GM18502 (cell line): ENCODE measurements at regions not wholly inside any gene's neighbourhood (a gene's known extent, or its start where the extent isn't known, plus 50 kb on each side); places are given as distances from the start of the nearest gene placed in this dataset.

Experiments used
- ATAC-seq: cut with Tn5 transposase; IDR thresholded peaks from one replicate; pipeline ENCODE4 v1.9.1; 2021; ENCODE audit warnings: mild to moderate bottlenecking; ENCODE audit not compliant: unreplicated experiment, poor library complexity

GRCh38 chr1:199176713-199177112 lies 537.9 kb downstream of the PTPRC start:
- no peak for ATAC-seq

GRCh38 chr1:199177241-199177640 lies 538.4 kb downstream of the PTPRC start:
- ATAC-seq: no peak

GRCh38 chr1:199178646-199179045 lies 539.8 kb downstream of the PTPRC start:
- no peak for ATAC-seq

- ATAC-seq: peak; percentile 66
Observed at GRCh38 chr1:199182186-199182843, 543.5 kb downstream of the PTPRC start.

- ATAC-seq: no peak
Observed at GRCh38 chr1:199184180-199184579, 545.3 kb downstream of the PTPRC start.

- ATAC-seq: no peak
Observed at GRCh38 chr1:199194862-199195261, 556.0 kb downstream of the PTPRC start.

- no peak for ATAC-seq
Observed at GRCh38 chr1:199197695-199198094, 558.9 kb downstream of the PTPRC start.

GRCh38 chr1:199202331-199202730 lies 563.5 kb downstream of the PTPRC start:
- no peak for ATAC-seq

GRCh38 chr1:199204231-199204630 lies 565.4 kb downstream of the PTPRC start:
- ATAC-seq: no peak

GRCh38 chr1:199205740-199206441 lies 567.1 kb downstream of the PTPRC start:
- no peak for ATAC-seq

- ATAC-seq: no peak
Observed at GRCh38 chr1:199208847-199209246, 570.0 kb downstream of the PTPRC start.

GRCh38 chr1:199218065-199218464 lies 579.2 kb downstream of the PTPRC start:
- no peak for ATAC-seq

- ATAC-seq: no peak
Observed at GRCh38 chr1:199218533-199218932, 579.7 kb downstream of the PTPRC start.

GRCh38 chr1:199220031-199220430 lies 581.2 kb downstream of the PTPRC start:
- no peak for ATAC-seq

- ATAC-seq: no peak
Observed at GRCh38 chr1:199221371-199222150, 582.7 kb downstream of the PTPRC start.

- no peak for ATAC-seq
Observed at GRCh38 chr1:199223936-199224335, 585.1 kb downstream of the PTPRC start.

GRCh38 chr1:199226163-199226562 lies 587.3 kb downstream of the PTPRC start:
- ATAC-seq: peak; percentile 79

GRCh38 chr1:199242147-199242546 lies 603.3 kb downstream of the PTPRC start:
- ATAC-seq: no peak

- ATAC-seq: no peak
Observed at GRCh38 chr1:199242601-199243000, 603.8 kb downstream of the PTPRC start.

- ATAC-seq: peak; percentile 99
Observed at GRCh38 chr1:199243423-199244061, 604.7 kb downstream of the PTPRC start.

- no peak for ATAC-seq
Observed at GRCh38 chr1:199245946-199246345, 607.1 kb downstream of the PTPRC start.
